ENCODE measurements at regions not wholly inside any gene's neighbourhood (a gene's known extent, or its start where the extent isn't known, plus 50 kb on each side); places are given as distances from the start of the nearest gene placed in this dataset.

DNA sequence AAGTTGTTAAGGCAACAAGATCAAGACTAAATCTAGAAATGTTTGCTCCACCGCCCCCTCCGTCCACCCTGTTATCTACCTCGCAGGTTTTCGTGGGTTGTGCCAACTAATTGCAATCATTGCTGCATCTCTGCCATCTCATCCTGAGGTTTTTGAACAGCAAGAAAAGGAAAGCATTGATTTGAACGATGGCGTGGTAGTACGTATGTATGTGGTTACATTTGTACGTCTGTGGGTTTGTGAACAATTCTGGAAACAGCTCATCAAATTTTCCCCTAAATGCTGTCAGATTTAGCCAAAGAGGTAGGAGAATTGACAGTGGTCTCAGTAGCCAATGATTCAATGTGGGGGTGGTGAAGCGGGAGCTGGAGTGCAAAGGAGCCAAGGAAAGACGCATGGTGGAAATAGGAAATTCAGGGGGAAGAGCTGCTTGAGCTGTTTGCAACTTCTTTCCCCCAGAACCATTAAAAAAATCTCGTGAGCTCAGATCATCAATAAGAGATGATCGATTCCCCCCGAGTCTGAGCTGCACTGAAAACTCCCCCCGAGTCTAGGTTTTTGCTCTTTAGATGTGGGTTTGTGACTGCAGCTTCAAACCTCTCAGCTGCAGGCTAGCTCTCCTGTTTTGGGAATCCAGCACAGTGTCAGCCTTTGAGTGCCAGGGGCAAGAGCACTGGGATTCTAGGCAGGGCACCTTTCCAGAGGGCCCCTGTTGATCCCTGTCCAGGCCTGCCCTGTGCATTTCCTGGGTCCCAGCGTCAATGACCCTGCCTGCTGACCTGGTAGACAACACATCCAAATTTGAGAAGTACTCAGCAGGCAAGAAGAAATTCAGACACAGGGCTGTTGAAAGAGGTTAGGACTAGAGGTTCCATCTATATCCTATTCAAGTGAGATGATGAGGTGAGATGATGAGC, 72.6 kb upstream of the LY86 start:
- Histone ChIP-seq H3K27me3 (ENCODE audit: insufficient read depth, poor library complexity, severe bottlenecking) (no peaks in the 10 kb centered on the region), H3K4me3 (replicated peaks; ENCODE audit: insufficient read depth, low read length) (no peak overlapping the region), H3K27ac (replicated peaks) (no peak overlapping the region)
- no peak for DNase-seq (ENCODE audit: low read depth in 1 of 2, low spot score in 1 of 2)
- TF ChIP-seq, protein P1, sequence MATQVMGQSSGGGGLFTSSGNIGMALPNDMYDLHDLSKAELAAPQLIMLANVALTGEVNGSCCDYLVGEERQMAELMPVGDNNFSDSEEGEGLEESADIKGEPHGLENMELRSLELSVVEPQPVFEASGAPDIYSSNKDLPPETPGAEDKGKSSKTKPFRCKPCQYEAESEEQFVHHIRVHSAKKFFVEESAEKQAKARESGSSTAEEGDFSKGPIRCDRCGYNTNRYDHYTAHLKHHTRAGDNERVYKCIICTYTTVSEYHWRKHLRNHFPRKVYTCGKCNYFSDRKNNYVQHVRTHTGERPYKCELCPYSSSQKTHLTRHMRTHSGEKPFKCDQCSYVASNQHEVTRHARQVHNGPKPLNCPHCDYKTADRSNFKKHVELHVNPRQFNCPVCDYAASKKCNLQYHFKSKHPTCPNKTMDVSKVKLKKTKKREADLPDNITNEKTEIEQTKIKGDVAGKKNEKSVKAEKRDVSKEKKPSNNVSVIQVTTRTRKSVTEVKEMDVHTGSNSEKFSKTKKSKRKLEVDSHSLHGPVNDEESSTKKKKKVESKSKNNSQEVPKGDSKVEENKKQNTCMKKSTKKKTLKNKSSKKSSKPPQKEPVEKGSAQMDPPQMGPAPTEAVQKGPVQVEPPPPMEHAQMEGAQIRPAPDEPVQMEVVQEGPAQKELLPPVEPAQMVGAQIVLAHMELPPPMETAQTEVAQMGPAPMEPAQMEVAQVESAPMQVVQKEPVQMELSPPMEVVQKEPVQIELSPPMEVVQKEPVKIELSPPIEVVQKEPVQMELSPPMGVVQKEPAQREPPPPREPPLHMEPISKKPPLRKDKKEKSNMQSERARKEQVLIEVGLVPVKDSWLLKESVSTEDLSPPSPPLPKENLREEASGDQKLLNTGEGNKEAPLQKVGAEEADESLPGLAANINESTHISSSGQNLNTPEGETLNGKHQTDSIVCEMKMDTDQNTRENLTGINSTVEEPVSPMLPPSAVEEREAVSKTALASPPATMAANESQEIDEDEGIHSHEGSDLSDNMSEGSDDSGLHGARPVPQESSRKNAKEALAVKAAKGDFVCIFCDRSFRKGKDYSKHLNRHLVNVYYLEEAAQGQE (IDR thresholded peaks at IDR 0.05; ENCODE audit: insufficient replicate concordance, low read depth) = no peak
- TF ChIP-seq, protein P2, sequence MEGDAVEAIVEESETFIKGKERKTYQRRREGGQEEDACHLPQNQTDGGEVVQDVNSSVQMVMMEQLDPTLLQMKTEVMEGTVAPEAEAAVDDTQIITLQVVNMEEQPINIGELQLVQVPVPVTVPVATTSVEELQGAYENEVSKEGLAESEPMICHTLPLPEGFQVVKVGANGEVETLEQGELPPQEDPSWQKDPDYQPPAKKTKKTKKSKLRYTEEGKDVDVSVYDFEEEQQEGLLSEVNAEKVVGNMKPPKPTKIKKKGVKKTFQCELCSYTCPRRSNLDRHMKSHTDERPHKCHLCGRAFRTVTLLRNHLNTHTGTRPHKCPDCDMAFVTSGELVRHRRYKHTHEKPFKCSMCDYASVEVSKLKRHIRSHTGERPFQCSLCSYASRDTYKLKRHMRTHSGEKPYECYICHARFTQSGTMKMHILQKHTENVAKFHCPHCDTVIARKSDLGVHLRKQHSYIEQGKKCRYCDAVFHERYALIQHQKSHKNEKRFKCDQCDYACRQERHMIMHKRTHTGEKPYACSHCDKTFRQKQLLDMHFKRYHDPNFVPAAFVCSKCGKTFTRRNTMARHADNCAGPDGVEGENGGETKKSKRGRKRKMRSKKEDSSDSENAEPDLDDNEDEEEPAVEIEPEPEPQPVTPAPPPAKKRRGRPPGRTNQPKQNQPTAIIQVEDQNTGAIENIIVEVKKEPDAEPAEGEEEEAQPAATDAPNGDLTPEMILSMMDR (IDR thresholded peaks at IDR 0.05; ENCODE audit: insufficient read depth, low read length) = no peak
- TF ChIP-seq SPI1 (IDR thresholded peaks at IDR 0.05; ENCODE audit: borderline replicate concordance, low read depth) (no peak), POLR2AphosphoS5 (IDR thresholded peaks at IDR 0.05; ENCODE audit: low read depth) (no peak), GABPA (IDR thresholded peaks at IDR 0.05; ENCODE audit: low read depth) (no peak)

DNA sequence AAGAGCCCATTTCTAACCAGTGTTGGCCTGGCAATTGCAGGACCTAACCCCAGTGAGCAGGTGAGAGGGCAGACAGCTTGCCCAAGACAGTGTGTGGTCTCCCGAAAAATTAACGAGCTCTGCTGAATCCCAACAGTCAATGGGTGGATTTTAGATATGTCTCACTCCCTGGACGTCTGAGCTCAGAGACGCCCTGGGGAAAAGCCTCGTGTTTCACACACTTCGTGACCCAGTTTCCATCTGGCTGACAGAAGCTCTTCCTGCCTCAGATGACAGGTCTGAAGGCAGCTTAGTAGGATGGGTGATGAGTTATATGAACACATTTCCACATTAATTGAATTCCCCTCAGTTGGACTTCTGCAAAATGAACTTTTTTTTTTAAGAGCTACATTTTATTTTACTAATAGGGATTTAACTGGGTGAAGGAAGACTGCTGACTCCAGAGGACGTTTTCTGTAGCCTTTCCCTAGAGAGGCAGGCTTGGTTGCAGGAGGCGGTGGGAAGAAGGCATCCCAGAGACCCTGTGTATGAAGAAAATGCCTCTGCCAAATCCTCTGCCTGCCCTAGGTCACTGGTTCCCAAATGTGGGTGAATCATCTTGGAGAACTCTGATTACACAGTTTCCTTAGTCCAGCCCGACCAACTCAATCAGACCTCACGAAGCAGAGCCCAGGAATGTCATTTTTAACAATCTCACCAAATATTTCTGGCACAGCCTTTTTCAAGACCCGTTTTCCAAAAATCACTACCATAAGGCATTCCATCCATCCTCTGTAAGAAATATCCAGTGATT, 71.7 kb upstream of the LY86 start:
- H3K27me3 ChIP-seq (ENCODE audit: insufficient read depth, poor library complexity, severe bottlenecking) = no peaks in the 10 kb centered on the region
- TF ChIP-seq, protein P1 (IDR thresholded peaks at IDR 0.05; ENCODE audit: insufficient replicate concordance, low read depth) = no peak
- TF ChIP-seq GABPA (IDR thresholded peaks at IDR 0.05; ENCODE audit: low read depth) = no peak
- TF ChIP-seq, protein P2 (IDR thresholded peaks at IDR 0.05; ENCODE audit: insufficient read depth, low read length) = no peak
- TF ChIP-seq POLR2AphosphoS5 (IDR thresholded peaks at IDR 0.05; ENCODE audit: low read depth) = no peak
- TF ChIP-seq SPI1 (IDR thresholded peaks at IDR 0.05; ENCODE audit: borderline replicate concordance, low read depth) = no peak
- no peak for DNase-seq (ENCODE audit: low read depth in 1 of 2, low spot score in 1 of 2)
- no peak overlapping the region for H3K4me3 ChIP-seq (replicated peaks; ENCODE audit: insufficient read depth, low read length)
- H3K27ac ChIP-seq (replicated peaks) = no peak overlapping the region

DNA sequence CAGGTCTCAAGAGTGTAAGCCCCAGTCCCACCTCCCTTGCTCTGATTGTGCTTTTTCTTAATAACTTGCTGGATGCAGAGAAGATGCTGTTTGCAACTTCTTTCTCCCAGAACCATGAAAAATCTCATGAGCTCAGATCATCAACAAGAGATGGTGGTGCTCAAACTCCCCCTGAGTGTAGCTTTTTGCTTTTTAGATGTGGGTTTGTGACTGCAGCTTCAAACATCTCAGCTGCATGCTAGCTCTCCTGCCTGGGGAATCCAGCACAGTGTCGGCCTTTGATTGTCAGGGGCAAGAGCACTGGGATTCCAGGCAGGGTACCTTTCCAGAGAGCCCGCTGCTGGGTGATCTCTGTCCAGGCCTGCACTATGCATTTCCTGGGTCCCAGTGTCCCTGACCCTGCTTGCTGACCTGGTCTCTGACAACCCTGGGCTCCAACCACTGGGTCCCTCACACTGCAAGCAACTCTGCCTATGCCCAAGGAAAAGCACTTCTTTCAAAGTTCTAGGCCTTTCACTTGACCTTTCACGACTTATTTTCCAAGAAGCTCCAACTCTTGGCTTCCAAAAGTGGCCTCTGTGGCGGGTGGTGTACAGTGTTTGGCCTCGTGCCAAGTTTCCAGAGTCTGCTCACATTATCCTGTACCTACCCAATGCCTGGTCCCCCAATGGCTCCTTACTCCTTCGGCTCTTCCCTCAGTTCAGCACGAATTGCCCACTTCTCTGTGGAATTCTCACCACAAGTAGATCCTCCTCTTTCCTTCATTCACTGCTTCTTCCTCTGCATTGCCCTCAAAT, 69.7 kb upstream of the LY86 start:
- TF ChIP-seq, protein P1 (IDR thresholded peaks at IDR 0.05; ENCODE audit: insufficient replicate concordance, low read depth) = no peak
- TF ChIP-seq GABPA (IDR thresholded peaks at IDR 0.05; ENCODE audit: low read depth) (no peak), POLR2AphosphoS5 (IDR thresholded peaks at IDR 0.05; ENCODE audit: low read depth) (no peak), SPI1 (IDR thresholded peaks at IDR 0.05; ENCODE audit: borderline replicate concordance, low read depth) (no peak)
- Histone ChIP-seq H3K4me3 (replicated peaks; ENCODE audit: insufficient read depth, low read length) (no peak overlapping the region), H3K27me3 (ENCODE audit: insufficient read depth, poor library complexity, severe bottlenecking) (no peaks in the 10 kb centered on the region), H3K27ac (replicated peaks) (no peak overlapping the region)
- DNase-seq (ENCODE audit: low read depth in 1 of 2, low spot score in 1 of 2) = no peak

Data from HL-60 (cell line).